IgD-negative memory B cell (primary cell): ENCODE measurements at regions not wholly inside any gene's neighbourhood (a gene's known extent, or its start where the extent isn't known, plus 50 kb on each side); places are given as distances from the start of the nearest gene placed in this dataset.

ENCODE experiments used
- H3K27ac Mint-ChIP-seq, 3 donors: one replicate each; pipeline ENCODE4 v1.8.0; 2020 to 2022; ENCODE audit warnings: mild to moderate bottlenecking in 3 of 3, mixed read lengths in 3 of 3, moderate library complexity in 1 of 3
- H3K27me3 Mint-ChIP-seq: one replicate; pipeline ENCODE4 v1.8.0; 2021; ENCODE audit warnings: mixed read lengths
- H3K36me3 Mint-ChIP-seq: one replicate; pipeline ENCODE4 v1.8.0; 2020; ENCODE audit warnings: mild to moderate bottlenecking, mixed read lengths
- H3K4me1 Mint-ChIP-seq, 3 donors: one replicate each; pipeline ENCODE4 v1.8.0; 2020 to 2022; ENCODE audit warnings: mixed read lengths in 3 of 3, mild to moderate bottlenecking in 1 of 3
- H3K4me3 Mint-ChIP-seq, 4 donors: one replicate each; pipeline ENCODE4 v1.8.0; 2020 to 2022; ENCODE audit warnings: mild to moderate bottlenecking in 4 of 4, mixed read lengths in 4 of 4, moderate library complexity in 3 of 4
- H3K9me3 Mint-ChIP-seq, 3 donors: one replicate each; pipeline ENCODE4 v1.8.0; 2020 to 2021; ENCODE audit warnings: mixed read lengths in 3 of 3, mild to moderate bottlenecking in 1 of 3

DNA sequence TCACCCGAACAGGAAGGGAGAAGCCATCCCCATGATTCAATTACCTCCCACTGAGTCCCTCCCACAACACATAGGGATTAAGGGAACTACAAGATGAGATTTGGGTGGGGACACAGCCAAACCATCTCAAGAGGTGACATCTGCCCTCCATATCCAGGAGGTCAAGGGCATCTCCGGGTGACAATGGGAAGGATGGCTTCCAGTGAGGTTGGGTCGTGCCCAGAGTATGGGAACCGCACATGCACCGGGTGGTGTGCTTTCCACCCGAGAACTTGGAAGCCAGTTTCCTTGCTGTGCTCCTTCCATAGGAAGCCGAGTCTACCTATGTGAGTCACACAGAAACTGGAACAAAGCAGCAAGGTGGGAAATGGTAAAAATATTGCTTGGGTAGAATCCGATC, 216.9 kb upstream of the SALL3 start:
- H3K36me3 Mint-ChIP-seq, result no peaks in the 10 kb centered on the region
- H3K9me3 Mint-ChIP-seq, result peaks cover 2 to 24% (median 6%) of the 10 kb centered on the region in 3 donors
- no peaks in the 10 kb centered on the region for H3K27me3 Mint-ChIP-seq

DNA sequence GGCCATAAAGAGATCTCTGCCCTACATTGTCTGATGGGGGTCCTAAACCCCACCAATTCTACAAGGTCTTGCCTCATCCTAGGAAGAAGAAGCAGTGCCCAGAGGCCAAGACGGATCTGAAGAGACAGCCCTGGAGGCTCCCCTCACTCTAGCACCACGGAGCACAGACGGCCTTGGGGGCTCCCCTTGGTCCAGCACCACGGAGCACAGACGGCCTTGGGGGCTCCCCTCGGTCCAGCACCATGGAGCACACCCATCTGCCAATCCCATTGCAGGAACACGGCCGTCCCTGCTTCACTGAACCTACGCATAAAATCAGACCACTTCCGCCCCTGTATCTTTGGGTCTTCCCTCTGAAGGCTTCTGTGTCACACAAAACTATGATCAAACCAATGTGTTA, 215.1 kb upstream of the SALL3 start:
- no peaks in the 10 kb centered on the region for H3K27me3 Mint-ChIP-seq

More for the DNA sequence above, 216.9 kb upstream of the SALL3 start:
- H3K4me3 Mint-ChIP-seq, result no peak overlapping the region
- no peak overlapping the region for H3K27ac Mint-ChIP-seq
- no peaks in the 10 kb centered on the region for H3K4me1 Mint-ChIP-seq

DNA sequence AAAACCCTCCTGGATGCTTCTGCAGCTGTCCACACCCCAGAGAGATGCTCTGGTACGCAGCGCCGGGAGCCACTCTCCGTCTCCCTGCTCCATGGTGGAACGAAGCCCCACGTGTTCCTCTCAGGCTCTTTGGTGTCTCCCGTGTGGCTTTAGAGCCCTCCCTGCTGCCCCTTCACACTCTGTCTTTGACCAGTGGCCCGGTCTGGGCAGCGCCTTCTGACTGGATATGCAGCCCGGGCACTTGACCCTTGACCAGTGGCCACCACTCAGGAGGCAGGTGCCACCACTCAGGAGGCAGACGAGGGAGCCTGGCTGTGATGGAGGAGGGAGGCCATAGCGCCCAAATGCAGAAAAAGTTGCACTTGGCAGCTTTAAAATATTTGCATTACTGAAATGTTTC, 214.5 kb upstream of the SALL3 start:
- no peak overlapping the region for H3K27ac Mint-ChIP-seq
- H3K36me3 Mint-ChIP-seq, result no peaks in the 10 kb centered on the region
- H3K4me3 Mint-ChIP-seq, result no peak overlapping the region
- no peaks in the 10 kb centered on the region for H3K4me1 Mint-ChIP-seq
- H3K9me3 Mint-ChIP-seq, result peaks cover 2 to 23% (median 4%) of the 10 kb centered on the region in 3 donors
- H3K27me3 Mint-ChIP-seq, result no peaks in the 10 kb centered on the region

More for the DNA sequence above, 215.1 kb upstream of the SALL3 start:
- no peak overlapping the region for H3K4me3 Mint-ChIP-seq
- no peaks in the 10 kb centered on the region for H3K4me1 Mint-ChIP-seq
- H3K9me3 Mint-ChIP-seq, result peaks cover 2 to 24% (median 4%) of the 10 kb centered on the region in 3 donors
- no peaks in the 10 kb centered on the region for H3K36me3 Mint-ChIP-seq
- no peak overlapping the region for H3K27ac Mint-ChIP-seq

DNA sequence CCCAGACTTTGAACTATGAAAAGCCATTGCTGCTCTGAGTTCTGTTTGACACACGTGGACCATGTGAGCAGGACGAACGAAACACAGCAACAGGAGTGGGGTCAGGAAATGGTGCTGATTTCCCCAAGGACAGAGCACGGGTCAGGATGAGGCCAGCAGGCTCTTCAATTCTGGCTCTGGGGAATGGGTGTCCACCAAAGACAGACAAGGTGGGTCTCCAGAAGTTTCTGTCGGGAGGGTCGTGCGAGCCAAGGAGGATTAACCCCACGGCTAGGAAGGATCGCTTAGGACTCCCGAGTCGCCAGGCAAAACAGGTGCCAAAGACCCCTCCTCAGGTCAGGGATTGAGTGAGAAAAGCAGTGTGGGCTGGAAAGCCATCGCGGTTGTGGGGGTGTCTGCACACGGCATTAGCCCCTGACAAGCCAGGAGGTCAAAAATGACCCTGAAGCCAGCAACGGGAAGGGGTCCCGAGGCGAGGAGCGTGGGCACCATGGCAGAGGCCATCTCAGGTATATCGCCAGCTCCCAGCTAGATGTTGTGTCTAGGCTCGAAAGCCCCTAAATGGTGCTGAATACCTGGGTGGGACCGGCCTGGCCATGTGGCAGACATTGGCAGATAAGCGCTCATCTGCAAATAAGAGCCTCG, 213.9 kb upstream of the SALL3 start:
- H3K27me3 Mint-ChIP-seq, result no peaks in the 10 kb centered on the region
- no peaks in the 10 kb centered on the region for H3K4me1 Mint-ChIP-seq
- H3K36me3 Mint-ChIP-seq, result no peaks in the 10 kb centered on the region
- peaks cover 1 to 17% (median 2%) of the 10 kb centered on the region in 3 donors for H3K9me3 Mint-ChIP-seq
- H3K27ac Mint-ChIP-seq, result no peak overlapping the region
- no peak overlapping the region for H3K4me3 Mint-ChIP-seq

DNA sequence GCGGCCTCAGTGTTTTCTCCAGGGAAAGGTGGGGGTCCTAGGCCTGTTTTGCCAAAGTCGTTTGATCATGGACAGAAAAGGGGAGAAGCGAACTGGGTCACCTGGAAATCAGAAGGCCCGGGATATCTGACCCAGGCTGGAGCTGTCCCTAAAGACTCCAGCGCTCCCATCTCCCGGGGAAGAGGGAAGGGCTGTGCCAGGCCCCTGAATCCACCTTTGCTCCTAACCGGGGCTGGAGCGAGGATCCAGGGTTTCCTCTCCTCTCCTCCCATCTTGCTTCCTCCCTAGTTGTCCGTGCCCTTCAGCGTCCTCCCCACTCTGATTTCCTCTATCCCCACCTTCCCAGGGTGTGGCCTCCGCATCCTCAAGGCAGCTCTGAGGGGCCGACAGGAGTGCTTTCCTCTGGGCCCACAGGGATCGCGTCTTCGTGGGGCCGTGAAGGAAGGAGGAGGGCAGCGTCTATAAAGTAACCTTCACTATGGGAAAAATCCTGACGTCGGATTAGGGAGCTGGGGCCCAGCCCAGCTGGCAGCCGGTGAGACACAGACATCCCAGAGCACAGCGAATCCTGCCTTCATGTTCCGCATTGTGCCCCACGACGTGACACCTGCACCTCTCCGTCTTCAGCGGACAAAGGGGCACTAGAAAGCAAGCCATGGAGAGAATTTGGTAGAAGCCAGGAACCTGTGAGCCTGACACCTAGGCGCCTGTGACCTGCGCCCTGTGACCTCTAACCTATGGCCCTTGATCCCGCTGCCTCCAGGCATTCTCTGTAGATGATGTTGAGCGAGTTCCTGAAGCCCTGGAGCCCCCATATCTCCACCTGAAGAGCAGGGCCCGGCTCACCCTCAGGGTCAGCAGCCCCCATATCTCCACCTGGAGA, 212.7 kb upstream of the SALL3 start:
- Mint-ChIP-seq H3K27me3 (no peaks in the 10 kb centered on the region), H3K36me3 (no peaks in the 10 kb centered on the region), H3K4me3 (peak overlapping the region in 1 of 4 donors; percentile 43), H3K4me1 (no peaks in the 10 kb centered on the region), H3K27ac (no peak overlapping the region), H3K9me3 (peaks cover 1 to 13% (median 2%) of the 10 kb centered on the region in 3 donors)

DNA sequence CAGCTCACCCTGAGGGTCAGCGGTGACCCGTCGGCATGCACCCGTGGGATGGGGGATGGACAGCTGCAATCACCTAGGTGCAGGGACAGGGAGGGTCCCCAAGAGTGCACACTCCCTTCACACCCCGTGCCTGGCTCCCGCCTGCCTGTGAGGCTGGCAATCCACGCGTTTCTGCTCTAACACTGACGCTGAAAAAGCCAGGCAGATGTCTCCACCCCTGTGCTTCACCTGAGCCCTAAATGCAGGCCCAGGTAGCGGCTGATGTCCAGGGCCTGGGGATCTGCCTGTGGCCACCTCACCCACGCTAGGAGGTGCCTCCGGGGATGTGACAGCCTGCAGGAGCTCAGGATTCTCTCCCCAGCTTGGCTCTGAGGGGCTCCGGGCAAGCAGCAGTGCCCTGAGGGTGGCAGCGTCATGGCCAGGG, 212.0 kb upstream of the SALL3 start:
- H3K36me3 Mint-ChIP-seq, result no peaks in the 10 kb centered on the region
- no peak overlapping the region for H3K27ac Mint-ChIP-seq
- no peak overlapping the region for H3K4me3 Mint-ChIP-seq
- peaks cover 0 to 9% (median 2%) of the 10 kb centered on the region in 3 donors for H3K9me3 Mint-ChIP-seq
- H3K4me1 Mint-ChIP-seq, result no peaks in the 10 kb centered on the region
- peaks cover 3% of the 10 kb centered on the region for H3K27me3 Mint-ChIP-seq

DNA sequence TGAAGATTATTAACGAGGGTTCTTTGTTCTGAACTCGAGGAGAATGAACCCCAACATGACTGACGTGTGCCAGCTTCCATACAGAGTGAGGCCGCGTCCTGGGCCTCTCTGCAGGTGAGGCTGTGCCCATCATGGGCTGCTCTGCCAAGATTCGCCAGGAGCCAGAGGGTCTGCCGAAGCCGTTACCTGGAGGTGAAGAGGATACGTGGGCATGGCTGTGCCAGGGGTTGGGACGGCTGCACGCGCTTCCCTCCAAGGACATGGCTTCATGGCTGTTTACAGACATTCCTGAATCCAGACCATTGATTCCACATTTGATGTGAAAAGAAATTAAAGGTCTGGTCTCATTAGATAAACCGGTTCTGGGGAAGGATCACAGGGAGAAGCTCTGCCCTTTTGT, 211.4 kb upstream of the SALL3 start:
- no peak overlapping the region for H3K4me3 Mint-ChIP-seq
- peaks cover 3% of the 10 kb centered on the region for H3K27me3 Mint-ChIP-seq
- H3K9me3 Mint-ChIP-seq, result peaks cover 0 to 4% (median 2%) of the 10 kb centered on the region in 3 donors
- H3K27ac Mint-ChIP-seq, result no peak overlapping the region
- no peaks in the 10 kb centered on the region for H3K36me3 Mint-ChIP-seq
- H3K4me1 Mint-ChIP-seq, result no peaks in the 10 kb centered on the region

DNA sequence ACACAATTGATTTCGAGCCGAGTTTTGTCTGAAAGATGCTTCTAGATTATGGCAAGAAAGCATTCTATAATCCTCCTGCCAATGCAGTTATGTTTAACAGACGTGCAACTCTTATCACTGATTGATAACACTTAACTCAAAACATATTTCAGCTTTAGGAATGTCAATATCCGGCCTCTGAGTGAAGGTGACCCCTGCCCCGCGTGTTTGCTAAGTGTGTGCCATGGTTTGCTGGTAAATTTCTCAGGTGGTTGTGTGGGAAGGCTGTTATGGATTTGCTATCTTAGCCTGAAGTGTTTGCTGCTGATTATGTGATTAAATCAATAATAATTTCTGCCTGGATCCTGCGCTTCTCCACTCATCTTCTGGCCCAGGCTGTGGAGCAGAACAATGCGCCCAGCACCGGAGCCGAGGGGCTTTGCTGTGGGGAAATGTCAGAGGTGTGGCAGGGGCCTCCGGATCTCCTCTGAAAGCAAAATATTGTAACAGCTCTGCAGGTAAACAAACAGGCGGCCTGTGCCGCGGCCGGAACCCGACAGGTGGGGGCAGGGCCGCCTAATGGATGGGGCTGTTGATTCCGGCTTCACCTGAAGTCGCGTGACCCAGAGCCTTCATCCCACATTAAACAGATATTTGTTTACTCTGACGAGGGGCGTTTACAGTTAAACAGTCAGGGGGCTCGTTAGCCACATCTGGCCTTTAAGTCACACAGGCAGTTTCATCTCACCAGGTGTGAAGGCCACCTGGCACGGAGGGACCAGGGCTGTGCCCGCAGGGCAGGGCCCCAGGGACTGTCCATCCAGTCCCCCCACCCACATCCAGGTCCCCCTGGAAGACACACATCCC, 210.7 kb upstream of the SALL3 start:
- H3K9me3 Mint-ChIP-seq, result peaks cover 0 to 2% (median 0%) of the 10 kb centered on the region in 3 donors
- no peaks in the 10 kb centered on the region for H3K36me3 Mint-ChIP-seq
- peaks cover 3% of the 10 kb centered on the region for H3K27me3 Mint-ChIP-seq
- no peaks in the 10 kb centered on the region for H3K4me1 Mint-ChIP-seq
- H3K27ac Mint-ChIP-seq, result no peak overlapping the region
- H3K4me3 Mint-ChIP-seq, result no peak overlapping the region

DNA sequence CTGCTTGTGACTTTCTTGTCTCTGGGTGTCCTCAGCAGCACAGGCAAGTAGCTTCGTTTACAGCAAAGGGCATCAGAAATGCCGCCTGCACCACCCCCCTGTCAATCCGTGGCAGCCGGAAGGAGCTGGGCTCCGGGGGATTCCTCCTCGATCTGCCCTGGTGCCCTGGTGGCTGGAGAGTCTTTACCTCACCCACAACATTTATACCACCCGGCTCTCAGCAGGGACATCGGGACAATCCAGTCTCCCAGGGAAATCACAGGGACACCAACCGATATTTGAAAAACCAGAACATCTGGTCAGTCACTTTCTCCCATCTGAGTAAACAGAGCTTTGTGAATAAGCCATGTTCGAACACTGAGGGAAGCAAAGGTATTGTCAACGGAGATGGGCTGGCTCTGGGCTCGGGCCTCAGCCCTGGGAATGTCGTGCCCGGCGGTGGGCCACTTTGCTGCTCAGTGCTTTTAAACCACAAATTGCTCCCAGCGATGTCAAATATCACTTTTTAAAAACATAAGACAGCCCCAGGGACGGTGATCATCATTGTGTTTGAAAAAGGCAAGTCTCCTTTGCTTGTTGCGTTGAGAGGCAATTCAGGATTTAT, 210.0 kb upstream of the SALL3 start:
- H3K27ac Mint-ChIP-seq, result no peak overlapping the region
- no peaks in the 10 kb centered on the region for H3K4me1 Mint-ChIP-seq
- H3K27me3 Mint-ChIP-seq, result peaks cover 3% of the 10 kb centered on the region
- no peaks in the 10 kb centered on the region for H3K36me3 Mint-ChIP-seq
- no peak overlapping the region for H3K4me3 Mint-ChIP-seq
- peaks cover 0 to 2% (median 0%) of the 10 kb centered on the region in 3 donors for H3K9me3 Mint-ChIP-seq

DNA sequence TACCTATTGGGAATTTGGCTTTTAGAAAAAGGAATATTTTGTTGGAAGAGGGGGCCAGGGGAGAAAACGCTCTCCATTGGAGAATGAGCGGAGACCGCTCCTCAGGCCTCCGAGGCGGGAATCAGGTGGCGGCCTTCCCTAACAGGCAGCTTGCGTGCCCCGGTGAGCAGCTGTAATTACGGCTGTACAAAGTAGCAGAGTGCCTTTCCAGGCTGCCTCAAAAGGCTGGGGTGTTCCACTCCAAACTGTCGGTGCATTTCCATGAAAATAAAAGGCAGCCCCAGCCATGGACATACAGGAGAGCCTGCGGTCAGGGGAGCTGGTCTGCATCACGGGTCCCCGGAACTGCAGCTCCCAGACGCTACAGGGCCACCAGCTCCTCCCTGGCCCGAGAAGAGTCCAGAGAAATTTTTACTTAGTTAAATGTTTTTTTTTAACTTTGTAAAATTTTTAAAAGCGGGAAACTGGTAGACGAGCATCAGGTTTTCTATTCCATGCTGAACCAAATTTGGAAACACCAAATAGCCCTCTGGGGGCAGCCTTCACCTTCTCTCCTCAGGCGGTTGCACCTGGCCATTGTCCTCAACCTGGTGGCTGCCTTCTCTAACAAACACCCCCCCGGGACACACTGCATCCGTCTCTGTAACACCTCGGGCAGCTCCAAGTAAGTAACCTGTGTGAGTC, 209.3 kb upstream of the SALL3 start:
- Mint-ChIP-seq H3K9me3 (peaks cover 0 to 2% (median 0%) of the 10 kb centered on the region in 3 donors), H3K4me3 (no peak overlapping the region), H3K36me3 (no peaks in the 10 kb centered on the region), H3K27ac (no peak overlapping the region), H3K4me1 (peaks cover 0 to 2% (median 0%) of the 10 kb centered on the region in 3 donors), H3K27me3 (peaks cover 3% of the 10 kb centered on the region)

DNA sequence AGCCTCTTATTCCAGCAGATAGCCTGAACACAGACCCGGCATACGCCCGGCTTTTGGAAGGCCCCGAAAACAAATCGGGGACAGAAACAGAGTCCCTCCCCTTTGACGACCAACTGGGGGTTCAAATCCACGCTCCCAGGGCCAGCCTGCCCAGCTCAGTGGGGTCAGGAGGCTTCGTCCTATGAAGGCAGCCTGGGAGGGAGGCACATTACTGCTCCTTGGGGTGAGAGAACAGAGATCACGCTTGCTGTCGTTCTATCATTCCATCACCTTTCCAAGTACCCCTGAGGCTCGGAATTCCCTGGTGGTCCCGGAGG, 208.8 kb upstream of the SALL3 start:
- Mint-ChIP-seq H3K4me1 (peaks cover 0 to 2% (median 0%) of the 10 kb centered on the region in 3 donors), H3K27me3 (peaks cover 3% of the 10 kb centered on the region), H3K9me3 (peaks cover 0 to 2% (median 0%) of the 10 kb centered on the region in 3 donors), H3K4me3 (no peak overlapping the region), H3K27ac (no peak overlapping the region), H3K36me3 (no peaks in the 10 kb centered on the region)

DNA sequence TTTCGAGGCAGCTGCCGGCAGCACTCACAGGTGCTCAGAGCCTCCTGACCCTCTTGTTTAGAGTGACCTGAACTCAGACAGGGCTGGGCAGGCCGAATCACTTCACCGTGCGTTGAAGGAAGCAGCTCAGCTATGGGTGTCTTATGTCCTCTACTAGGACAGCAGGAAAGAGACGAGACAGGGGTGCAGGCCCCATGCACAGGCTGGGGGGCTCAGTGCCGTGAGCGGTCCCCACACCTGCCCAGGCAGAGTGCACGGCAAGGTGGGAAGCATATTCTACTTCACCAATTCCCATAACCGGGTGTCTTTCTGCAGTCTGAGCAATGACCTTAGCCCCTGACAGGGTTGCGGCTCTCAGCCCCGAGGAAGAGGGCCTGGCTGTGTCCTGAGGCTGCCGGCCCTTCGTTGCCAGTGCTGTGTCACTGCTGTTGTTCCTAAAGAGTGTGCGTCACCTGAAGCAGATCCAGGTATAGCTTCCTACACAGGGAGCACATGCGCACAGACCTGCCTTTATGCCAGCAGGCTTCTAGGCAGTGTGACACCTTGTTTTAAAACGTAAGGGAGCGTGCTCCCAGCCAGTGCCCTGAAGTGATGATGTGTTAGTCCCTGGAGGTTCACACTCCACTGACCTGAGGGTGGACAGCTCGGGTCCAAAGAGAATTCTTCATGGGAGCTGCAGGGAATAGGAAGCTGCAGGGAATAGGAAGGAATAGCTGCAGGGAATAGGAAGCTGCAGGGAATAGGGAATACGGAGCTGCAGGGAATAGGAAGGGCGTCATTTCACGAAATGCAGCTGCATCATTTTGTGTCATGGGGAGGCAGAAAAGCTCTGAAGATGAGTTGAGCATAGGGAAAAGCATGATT, 207.9 kb upstream of the SALL3 start:
- Mint-ChIP-seq H3K27me3 (peaks cover 3% of the 10 kb centered on the region), H3K9me3 (peaks cover 0 to 2% (median 0%) of the 10 kb centered on the region in 3 donors), H3K4me3 (no peak overlapping the region), H3K36me3 (no peaks in the 10 kb centered on the region), H3K27ac (no peak overlapping the region), H3K4me1 (peaks cover 0 to 2% (median 0%) of the 10 kb centered on the region in 3 donors)
